Colonic mucosa (tissue), 4 donors: ENCODE measurements at regions not wholly inside any gene's neighbourhood (a gene's known extent, or its start where the extent isn't known, plus 50 kb on each side); places are given as distances from the start of the nearest gene placed in this dataset.

Experiments
- DNase-seq: peaks from one replicate; pipeline ENCODE4 v3.0.0-alpha.2; 2020
- H3K27ac ChIP-seq: fragments of 200-600 bp; one replicate; pipeline ENCODE4 v1.8.0; 2021
- H3K27me3 ChIP-seq: fragments of 200-600 bp; one replicate; pipeline ENCODE4 v1.8.0; 2021
- H3K36me3 ChIP-seq: fragments of 200-600 bp; one replicate; pipeline ENCODE4 v1.8.0; 2021
- H3K4me1 ChIP-seq: fragments of 200-600 bp; one replicate; pipeline ENCODE4 v1.8.0; 2021; ENCODE audit warnings: mild to moderate bottlenecking
- H3K4me3 ChIP-seq: fragments of 200-600 bp; one replicate; pipeline ENCODE4 v1.8.0; 2021
- H3K9ac ChIP-seq, 2 donors: one replicate each; pipeline ENCODE4 v1.7.0; 2013; ENCODE audit warnings: control low read depth in 2 of 2, low read depth in 2 of 2, low read length in 2 of 2
- H3K9me3 ChIP-seq: fragments of 200-600 bp; one replicate; pipeline ENCODE4 v1.8.0; 2021
- intact Hi-C: fragments of 100-400 bp; cut with DNase I; formaldehyde crosslinking; loops from one replicate; pipeline ENCODE4 v1.14.1; 2022
- TF ChIP-seq, protein P1 (sequence below): fragments of 200-600 bp; IDR thresholded peaks from one replicate; pipeline ENCODE4 v1.8.0; 2022; ENCODE audit warnings: antibody characterized with exemption, mild to moderate bottlenecking
- donor health status: healthy.
- donor health status: DM: no; HTN: no; CAD: no.
- donor health status: DM: no; HTN: no; CAD: no.

DNA sequence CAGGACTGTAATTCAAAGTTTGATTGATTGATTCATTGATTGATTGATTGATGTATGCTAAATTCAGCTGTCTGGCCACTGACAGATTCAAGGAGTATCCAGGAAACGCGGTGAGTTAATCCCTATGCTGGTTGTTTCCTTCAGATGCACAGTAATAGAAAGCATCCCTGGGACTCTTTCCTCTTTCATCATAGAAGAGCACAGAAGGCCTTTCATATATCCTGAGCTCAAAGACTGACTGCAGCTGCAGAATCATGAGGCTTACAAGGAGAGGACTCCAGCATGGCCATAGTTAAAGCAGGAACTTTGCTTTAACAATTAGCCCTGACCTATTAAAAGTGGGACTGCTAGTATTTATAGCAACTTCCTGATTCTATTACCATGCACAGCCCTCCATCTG lies 187.7 kb upstream of the TMTC1 start:
- TF ChIP-seq, protein P1, sequence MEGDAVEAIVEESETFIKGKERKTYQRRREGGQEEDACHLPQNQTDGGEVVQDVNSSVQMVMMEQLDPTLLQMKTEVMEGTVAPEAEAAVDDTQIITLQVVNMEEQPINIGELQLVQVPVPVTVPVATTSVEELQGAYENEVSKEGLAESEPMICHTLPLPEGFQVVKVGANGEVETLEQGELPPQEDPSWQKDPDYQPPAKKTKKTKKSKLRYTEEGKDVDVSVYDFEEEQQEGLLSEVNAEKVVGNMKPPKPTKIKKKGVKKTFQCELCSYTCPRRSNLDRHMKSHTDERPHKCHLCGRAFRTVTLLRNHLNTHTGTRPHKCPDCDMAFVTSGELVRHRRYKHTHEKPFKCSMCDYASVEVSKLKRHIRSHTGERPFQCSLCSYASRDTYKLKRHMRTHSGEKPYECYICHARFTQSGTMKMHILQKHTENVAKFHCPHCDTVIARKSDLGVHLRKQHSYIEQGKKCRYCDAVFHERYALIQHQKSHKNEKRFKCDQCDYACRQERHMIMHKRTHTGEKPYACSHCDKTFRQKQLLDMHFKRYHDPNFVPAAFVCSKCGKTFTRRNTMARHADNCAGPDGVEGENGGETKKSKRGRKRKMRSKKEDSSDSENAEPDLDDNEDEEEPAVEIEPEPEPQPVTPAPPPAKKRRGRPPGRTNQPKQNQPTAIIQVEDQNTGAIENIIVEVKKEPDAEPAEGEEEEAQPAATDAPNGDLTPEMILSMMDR = no peak
- no peak overlapping the region for H3K4me3 ChIP-seq
- DNase-seq = no peak

DNA sequence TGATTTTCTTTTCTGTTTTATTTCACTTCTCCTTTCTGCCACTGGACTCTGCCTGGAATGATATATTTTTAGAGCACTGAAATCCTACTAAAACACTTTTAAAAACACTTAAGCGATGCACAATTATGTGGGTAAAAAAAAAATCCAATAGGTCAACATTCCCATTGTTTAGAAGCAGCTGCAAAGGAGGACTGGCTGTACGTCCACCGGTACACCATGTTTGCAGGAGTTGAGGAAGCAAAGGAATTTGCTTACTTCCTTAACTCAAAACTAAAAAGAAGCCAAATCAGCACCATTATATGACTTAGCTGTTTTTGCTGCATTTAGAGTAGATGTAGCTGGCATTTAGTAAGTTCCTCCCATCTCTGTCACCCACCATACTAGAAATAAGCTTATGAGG lies 186.8 kb upstream of the TMTC1 start:
- no peak overlapping the region for H3K27ac ChIP-seq
- H3K9me3 ChIP-seq = no peaks in the 10 kb centered on the region
- H3K36me3 ChIP-seq = no peaks in the 10 kb centered on the region
- H3K4me3 ChIP-seq = no peak overlapping the region
- DNase-seq = no peak
- H3K9ac ChIP-seq = no peak overlapping the region
- intact Hi-C loops = no loop called here
- H3K27me3 ChIP-seq = no peaks in the 10 kb centered on the region
- H3K4me1 ChIP-seq = no peaks in the 10 kb centered on the region
- TF ChIP-seq, protein P1 = no peak

More for the DNA sequence above, 187.7 kb upstream of the TMTC1 start:
- Histone ChIP-seq H3K27ac (no peak overlapping the region), H3K27me3 (no peaks in the 10 kb centered on the region), H3K4me1 (no peaks in the 10 kb centered on the region), H3K9me3 (no peaks in the 10 kb centered on the region), H3K9ac (no peak overlapping the region), H3K36me3 (no peaks in the 10 kb centered on the region)
- intact Hi-C loops = no loop called here

DNA sequence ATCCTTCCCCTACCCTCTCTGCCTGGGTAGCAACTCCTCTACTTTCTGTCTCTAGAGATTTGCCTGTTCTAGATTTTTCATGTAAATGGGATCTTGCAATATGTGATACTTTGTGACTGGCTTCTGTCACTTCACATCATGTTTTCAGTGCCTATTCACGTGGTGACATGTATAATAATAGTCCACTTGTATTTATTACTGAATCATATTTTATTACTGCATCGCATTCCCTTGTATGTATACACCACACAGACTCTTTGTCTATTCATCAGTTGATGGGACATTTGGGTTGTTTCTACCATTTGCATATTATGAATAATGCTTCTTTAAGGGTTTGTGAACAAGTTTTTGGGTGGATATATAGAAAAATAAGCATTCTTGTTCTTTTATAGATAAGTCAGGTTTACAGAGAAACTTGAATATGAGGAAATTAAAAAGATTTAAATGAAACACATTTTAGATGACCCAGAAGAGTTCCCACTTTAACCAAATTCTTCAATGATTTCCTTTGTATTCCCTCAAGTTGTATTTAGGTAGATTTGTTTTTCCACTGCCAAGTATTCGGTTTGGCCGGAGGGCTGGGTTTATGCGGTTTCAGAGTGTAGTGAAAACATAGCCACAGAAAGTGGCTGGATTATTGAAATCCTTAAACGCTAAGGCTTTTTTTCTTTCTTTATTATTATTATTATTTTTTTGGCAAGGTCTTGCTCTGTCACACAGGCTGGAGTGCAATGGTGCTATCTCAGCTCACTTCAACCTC lies 178.7 kb upstream of the TMTC1 start:
- no peak overlapping the region for H3K9ac ChIP-seq
- H3K27ac ChIP-seq = no peak overlapping the region
- intact Hi-C loops = no loop called here
- no peaks in the 10 kb centered on the region for H3K4me1 ChIP-seq
- H3K36me3 ChIP-seq = no peaks in the 10 kb centered on the region
- H3K9me3 ChIP-seq = no peaks in the 10 kb centered on the region
- no peak for DNase-seq
- H3K4me3 ChIP-seq = no peak overlapping the region
- no peaks in the 10 kb centered on the region for H3K27me3 ChIP-seq
- TF ChIP-seq, protein P1 = no peak

DNA sequence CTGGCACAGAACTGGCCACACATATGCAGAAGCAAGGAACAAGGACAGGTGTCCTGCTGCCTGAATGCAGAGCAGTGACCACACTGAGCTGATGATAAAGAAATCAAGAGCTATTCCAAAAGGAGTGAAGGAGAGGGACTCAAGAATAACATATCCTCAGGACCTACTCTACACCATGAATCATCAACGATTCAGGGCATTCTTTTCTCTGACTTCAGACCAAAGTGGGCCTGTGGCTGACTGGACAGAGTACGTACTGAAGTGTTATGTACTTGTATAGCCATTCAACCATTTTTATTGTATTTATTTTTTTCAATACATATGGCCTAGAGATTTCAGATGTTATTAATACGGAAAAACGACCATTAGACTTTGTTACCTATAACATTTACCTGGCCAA lies 177.5 kb upstream of the TMTC1 start:
- no peak for DNase-seq
- Histone ChIP-seq H3K4me3 (no peak overlapping the region), H3K36me3 (no peaks in the 10 kb centered on the region), H3K4me1 (no peaks in the 10 kb centered on the region), H3K9ac (no peak overlapping the region), H3K27ac (no peak overlapping the region), H3K9me3 (no peaks in the 10 kb centered on the region), H3K27me3 (no peaks in the 10 kb centered on the region)
- intact Hi-C loops = no loop called here
- TF ChIP-seq, protein P1 = no peak

DNA sequence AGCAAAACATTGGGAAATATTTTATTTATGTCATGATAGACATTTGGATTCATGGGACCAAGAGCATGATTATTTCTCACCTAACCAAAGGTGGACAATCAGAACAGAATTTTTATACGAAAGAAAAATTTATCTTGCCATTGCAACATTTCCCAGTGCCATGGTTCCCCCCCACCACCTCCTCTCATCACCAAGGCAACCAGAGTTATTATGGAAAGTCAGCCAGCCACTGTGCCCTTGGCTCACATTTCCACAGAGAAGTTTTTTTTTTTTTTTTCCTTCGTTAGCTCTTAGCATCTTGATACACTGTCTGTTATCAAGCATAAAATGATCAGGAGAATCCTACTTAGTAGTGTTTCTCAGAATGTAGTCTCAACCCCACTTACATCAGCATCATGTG lies 176.4 kb upstream of the TMTC1 start:
- TF ChIP-seq, protein P1 = no peak
- no peaks in the 10 kb centered on the region for H3K27me3 ChIP-seq
- no peak for DNase-seq
- no peaks in the 10 kb centered on the region for H3K4me1 ChIP-seq
- intact Hi-C loops = no loop called here
- H3K36me3 ChIP-seq = no peaks in the 10 kb centered on the region
- no peaks in the 10 kb centered on the region for H3K9me3 ChIP-seq
- H3K4me3 ChIP-seq = no peak overlapping the region
- H3K9ac ChIP-seq = no peak overlapping the region
- H3K27ac ChIP-seq = no peak overlapping the region
